T-cell (primary cell): ENCODE measurements at regions not wholly inside any gene's neighbourhood (a gene's known extent, or its start where the extent isn't known, plus 50 kb on each side); places are given as distances from the start of the nearest gene placed in this dataset.
"Not testable (repeated sequence)": the region's sequence is repeated elsewhere in the genome, so short reads cannot be mapped to it uniquely, and the experiment has no call there.

Experiments used
- ATAC-seq, 4 experiments: fragments of 200-7000 bp in 3 of 4; fragments of 150-1000 bp in 1 of 4; cut with Tn5 transposase; replicated peaks in 1 of 4; 1 replicate in 3 of 4; 2 replicates in 1 of 4; pipeline ENCODE4 v1.10.0; 2021; ENCODE audit warnings: moderate library complexity in 3 of 4, mild to moderate bottlenecking in 2 of 4, moderate number of reproducible peaks in 1 of 4
- CTCF ChIA-PET, 2 donors: fragments of 300-600 bp; sonication (Branson Sonifier 250); formaldehyde crosslinking; loops; one replicate each; lab custom pipeline; 2022; ENCODE audit warnings: antibody characterized with exemption in 2 of 2; lab: Charles Lee
- POLR2A ChIA-PET, 2 donors: fragments of 300-600 bp; sonication (Branson Sonifier 250); formaldehyde crosslinking; loops; one replicate each; lab custom pipeline; 2022; ENCODE audit warnings: antibody characterized with exemption in 2 of 2; lab: Charles Lee
- DNase-seq, 35 experiments: peaks; one replicate each; pipeline versions ENCODE4 v3.0.0 to v3.0.0-alpha.2; 2013 to 2023
- H3K27ac ChIP-seq: one replicate; pipeline ENCODE4 v1.5.1; 2013; ENCODE audit warnings: low read length
- H3K27me3 ChIP-seq, 2 experiments: replicated peaks in 1 of 2; 1 replicate in 1 of 2; 2 replicates in 1 of 2; pipeline versions ENCODE4 v1.6.1 to v1.7.0; 2013; ENCODE audit warnings: low read length in 1 of 2, mixed read lengths in 1 of 2; ENCODE audit not compliant: control insufficient read depth in 2 of 2, insufficient read depth in 2 of 2; ENCODE audit errors: extremely low read depth in 1 of 2
- H3K36me3 ChIP-seq, 2 donors: 1 replicate in 1 of 2; 2 replicates in 1 of 2; pipeline versions ENCODE4 v1.6.1 to v1.7.0; 2013; ENCODE audit warnings: low read length in 1 of 2; ENCODE audit not compliant: control insufficient read depth in 2 of 2, insufficient read depth in 1 of 2; ENCODE audit errors: extremely low read depth in 1 of 2
- H3K4me1 ChIP-seq, 2 experiments: 1 replicate in 1 of 2; 2 replicates in 1 of 2; pipeline versions ENCODE4 v1.6.1 to v1.7.0; 2013; ENCODE audit warnings: low read length in 2 of 2, mixed read lengths in 1 of 2; ENCODE audit not compliant: insufficient read depth in 2 of 2, control insufficient read depth in 1 of 2; ENCODE audit errors: extremely low read depth in 1 of 2
- H3K4me3 ChIP-seq, 2 donors: 1 replicate in 1 of 2; 2 replicates in 1 of 2; pipeline versions ENCODE4 v1.5.1 to v1.7.0; 2013; ENCODE audit warnings: mild to moderate bottlenecking in 2 of 2, low read length in 1 of 2, moderate library complexity in 1 of 2; ENCODE audit not compliant: control insufficient read depth in 1 of 2; ENCODE audit errors: extremely low read depth in 1 of 2
- H3K9me3 ChIP-seq: 2 replicates; pipeline ENCODE4 v1.7.0; 2013
- H3K27ac Mint-ChIP-seq, 2 donors: one replicate each; pipeline ENCODE4 v1.8.0; 2020 to 2021; ENCODE audit warnings: mild to moderate bottlenecking in 2 of 2, mixed read lengths in 2 of 2
- H3K27me3 Mint-ChIP-seq, 2 donors: one replicate each; pipeline ENCODE4 v1.8.0; 2021 to 2022; ENCODE audit warnings: mixed read lengths in 2 of 2
- H3K36me3 Mint-ChIP-seq: one replicate; pipeline ENCODE4 v1.8.0; 2021; ENCODE audit warnings: mixed read lengths
- H3K4me1 Mint-ChIP-seq, 3 donors: one replicate each; pipeline ENCODE4 v1.8.0; 2020 to 2022; ENCODE audit warnings: mixed read lengths in 3 of 3, mild to moderate bottlenecking in 1 of 3
- H3K4me3 Mint-ChIP-seq, 3 donors: one replicate each; pipeline ENCODE4 v1.8.0; 2020 to 2022; ENCODE audit warnings: mild to moderate bottlenecking in 3 of 3, mixed read lengths in 3 of 3, moderate library complexity in 3 of 3
- H3K9me3 Mint-ChIP-seq, 3 donors: one replicate each; pipeline ENCODE4 v1.8.0; 2020 to 2022; ENCODE audit warnings: mixed read lengths in 3 of 3
- whole genome bisulfite sequencing: methylation state at CpG from one replicate; pipeline ENCODE4 v1.1.5; 2013; ENCODE audit warnings: missing lambda C conversion rate; ENCODE audit not compliant: insufficient coverage; 5-methylcytosine and 5-hydroxymethylcytosine counted together

DNA sequence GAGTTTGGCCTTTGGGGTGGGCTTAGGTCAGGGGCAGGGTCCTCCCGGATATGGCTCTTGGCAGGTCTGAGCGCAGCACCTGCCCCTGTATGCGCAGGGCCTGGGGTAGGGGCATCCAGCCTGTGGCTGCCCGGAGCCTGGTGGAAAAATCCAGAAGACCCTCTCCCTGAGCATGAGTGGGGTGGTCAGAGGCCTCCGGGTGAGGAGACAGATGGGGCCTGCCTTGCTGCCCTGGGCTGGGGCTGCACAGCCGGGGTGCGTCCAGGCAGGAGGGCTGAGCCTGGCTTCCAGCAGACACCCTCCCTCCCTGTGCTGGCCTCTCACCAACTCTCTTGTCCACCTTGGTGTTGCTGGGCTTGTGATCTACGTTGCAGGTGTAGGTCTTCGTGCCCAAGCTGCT lies 99.1 kb downstream of the TMEM121 start:
- H3K27ac ChIP-seq, H3K36me3 ChIP-seq, CTCF ChIA-PET, H3K9me3 Mint-ChIP-seq, H3K27ac Mint-ChIP-seq, H3K36me3 Mint-ChIP-seq, H3K9me3 ChIP-seq, H3K27me3 Mint-ChIP-seq, ATAC-seq, H3K4me3 ChIP-seq, POLR2A ChIA-PET, H3K4me3 Mint-ChIP-seq, H3K4me1 ChIP-seq, H3K4me1 Mint-ChIP-seq: not testable (repeated sequence)
- peak in 1 of 35 experiments; percentile 23 for DNase-seq
- 70% methylated on average over 2 of the region's 9 CpGs for WGBS
- H3K27me3 ChIP-seq = peaks cover 0 to 11% of the 10 kb centered on the region in 2 experiments

- DNase-seq, POLR2A ChIA-PET, H3K9me3 ChIP-seq, H3K4me1 Mint-ChIP-seq, H3K4me3 ChIP-seq, H3K4me1 ChIP-seq, CTCF ChIA-PET, H3K4me3 Mint-ChIP-seq, H3K36me3 Mint-ChIP-seq, H3K27ac ChIP-seq, H3K27ac Mint-ChIP-seq, H3K9me3 Mint-ChIP-seq, H3K36me3 ChIP-seq, ATAC-seq, H3K27me3 Mint-ChIP-seq: not testable (repeated sequence)
- 72% methylated on average over 5 of the region's 15 CpGs for WGBS
- peaks cover 0 to 11% of the 10 kb centered on the region in 2 experiments for H3K27me3 ChIP-seq
These were observed 99.7 kb downstream of the TMEM121 start for GRCh38 chr14:105626111-105626510.

GRCh38 chr14:105626651-105627050 lies 100.3 kb downstream of the TMEM121 start:
- H3K27me3 Mint-ChIP-seq, H3K36me3 ChIP-seq, H3K9me3 ChIP-seq, CTCF ChIA-PET, H3K4me1 ChIP-seq, H3K4me3 ChIP-seq, DNase-seq, H3K27ac ChIP-seq, ATAC-seq, H3K4me1 Mint-ChIP-seq, H3K4me3 Mint-ChIP-seq, H3K27ac Mint-ChIP-seq, H3K9me3 Mint-ChIP-seq, H3K36me3 Mint-ChIP-seq, POLR2A ChIA-PET: not testable (repeated sequence)
- H3K27me3 ChIP-seq = peaks cover 0 to 11% of the 10 kb centered on the region in 2 experiments
- no CpG with 5 or more reads among the region's 5 CpGs for WGBS

GRCh38 chr14:105627287-105627686 lies 100.9 kb downstream of the TMEM121 start:
- H3K4me1 Mint-ChIP-seq, DNase-seq, H3K36me3 ChIP-seq, H3K27me3 Mint-ChIP-seq, H3K4me1 ChIP-seq, ATAC-seq, H3K36me3 Mint-ChIP-seq, H3K27ac Mint-ChIP-seq, H3K27ac ChIP-seq, H3K4me3 ChIP-seq, H3K9me3 Mint-ChIP-seq, H3K9me3 ChIP-seq, POLR2A ChIA-PET, H3K4me3 Mint-ChIP-seq, CTCF ChIA-PET: not testable (repeated sequence)
- 71% methylated on average over 3 of the region's 6 CpGs for WGBS
- peaks cover 0 to 16% of the 10 kb centered on the region in 2 experiments for H3K27me3 ChIP-seq

DNA sequence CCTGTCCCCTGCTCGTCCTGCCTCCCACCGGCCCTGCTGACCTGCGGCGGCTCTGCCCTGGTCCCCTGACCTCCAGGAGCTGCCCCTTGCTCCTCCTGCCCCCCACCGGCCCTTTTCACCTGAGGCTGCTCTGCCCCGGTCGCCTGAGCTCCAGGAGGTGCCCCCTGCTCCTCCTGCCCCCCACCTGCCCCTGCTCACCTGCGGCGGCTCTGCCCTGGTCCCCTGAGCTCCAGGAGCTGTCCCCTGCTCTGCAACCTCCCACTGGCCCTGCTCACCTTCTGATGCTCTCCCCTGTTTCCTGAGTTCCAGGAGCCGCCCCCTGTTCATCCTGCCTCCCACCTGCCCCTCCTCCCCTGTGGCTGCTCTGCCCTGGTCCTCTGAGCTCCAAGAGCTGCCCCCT lies 101.3 kb downstream of the TMEM121 start:
- CTCF ChIA-PET = no interaction called here
- peaks cover 4% of the 10 kb centered on the region for H3K36me3 Mint-ChIP-seq

GRCh38 chr14:105628126-105628525 lies 101.7 kb downstream of the TMEM121 start:
- H3K36me3 Mint-ChIP-seq, ATAC-seq, H3K9me3 ChIP-seq, H3K4me1 ChIP-seq, H3K4me1 Mint-ChIP-seq, POLR2A ChIA-PET, DNase-seq, H3K27ac Mint-ChIP-seq, H3K4me3 ChIP-seq, H3K27ac ChIP-seq, H3K36me3 ChIP-seq, H3K27me3 Mint-ChIP-seq, CTCF ChIA-PET, H3K4me3 Mint-ChIP-seq: not testable (repeated sequence)
- 57% methylated on average over 3 of the region's 4 CpGs for WGBS
- peaks cover 0 to 16% of the 10 kb centered on the region in 2 experiments for H3K27me3 ChIP-seq
- peaks cover 0 to 11% (median 4%) of the 10 kb centered on the region in 3 donors for H3K9me3 Mint-ChIP-seq

More for the DNA sequence above, 101.3 kb downstream of the TMEM121 start:
- Histone ChIP-seq H3K36me3 (no peaks in the 10 kb centered on the region), H3K9me3 (no peaks in the 10 kb centered on the region), H3K4me1 (no peaks in the 10 kb centered on the region), H3K27me3 (peaks cover 0 to 16% of the 10 kb centered on the region in 2 experiments), H3K4me3 (no peak overlapping the region), H3K27ac (no peak overlapping the region)
- POLR2A ChIA-PET = no interaction called here
- H3K27me3 Mint-ChIP-seq = peaks cover 4 to 5% of the 10 kb centered on the region in 2 donors
- no peak for DNase-seq
- H3K4me1 Mint-ChIP-seq = no peaks in the 10 kb centered on the region
- ATAC-seq = no peak
- no peak overlapping the region for H3K27ac Mint-ChIP-seq
- H3K9me3 Mint-ChIP-seq = peaks cover 0 to 11% (median 4%) of the 10 kb centered on the region in 3 donors
- WGBS = 76% methylated on average over 9 of the region's 10 CpGs
- no peak overlapping the region for H3K4me3 Mint-ChIP-seq

- peaks cover 0 to 14% of the 10 kb centered on the region in 2 experiments for H3K27me3 ChIP-seq
- H3K36me3 Mint-ChIP-seq, H3K4me3 ChIP-seq, ATAC-seq, H3K4me1 ChIP-seq, H3K4me3 Mint-ChIP-seq, H3K4me1 Mint-ChIP-seq, CTCF ChIA-PET, H3K27ac ChIP-seq, H3K36me3 ChIP-seq, H3K27me3 Mint-ChIP-seq, POLR2A ChIA-PET, H3K27ac Mint-ChIP-seq, H3K9me3 ChIP-seq, DNase-seq: not testable (repeated sequence)
- peaks cover 4 to 11% (median 4%) of the 10 kb centered on the region in 3 donors for H3K9me3 Mint-ChIP-seq
- 69% methylated on average over 6 of the region's 11 CpGs for WGBS
These were observed 102.2 kb downstream of the TMEM121 start for GRCh38 chr14:105628531-105629067.
